GM03348 (cell line): ENCODE measurements at regions not wholly inside any gene's neighbourhood (a gene's known extent, or its start where the extent isn't known, plus 50 kb on each side); places are given as distances from the start of the nearest gene placed in this dataset.

ENCODE experiments used
- DNase-seq: peaks from one replicate; pipeline ENCODE4 v3.0.0; 2012; ENCODE audit warnings: low spot score

DNA sequence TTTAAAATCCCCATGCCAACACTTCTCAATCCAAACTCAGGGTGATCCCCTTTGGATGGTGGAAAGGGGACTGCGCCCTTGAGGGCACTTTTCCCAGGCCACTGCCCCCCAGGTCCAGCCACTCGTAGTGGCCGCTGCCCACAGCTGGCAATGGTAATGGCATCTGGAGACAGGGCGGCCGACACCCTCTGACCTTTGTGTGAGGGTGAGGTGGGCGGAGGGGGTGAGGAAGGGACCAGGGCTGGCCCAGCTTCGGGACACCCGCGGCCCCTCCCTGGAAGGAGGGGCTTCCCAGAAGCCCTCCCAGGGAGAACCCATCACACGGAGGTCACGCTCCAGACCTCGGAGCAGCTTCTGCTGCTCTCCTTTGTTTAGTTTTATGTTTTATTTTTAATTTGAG, 289.7 kb downstream of the FOXL1 start:
- no peak for DNase-seq

DNA sequence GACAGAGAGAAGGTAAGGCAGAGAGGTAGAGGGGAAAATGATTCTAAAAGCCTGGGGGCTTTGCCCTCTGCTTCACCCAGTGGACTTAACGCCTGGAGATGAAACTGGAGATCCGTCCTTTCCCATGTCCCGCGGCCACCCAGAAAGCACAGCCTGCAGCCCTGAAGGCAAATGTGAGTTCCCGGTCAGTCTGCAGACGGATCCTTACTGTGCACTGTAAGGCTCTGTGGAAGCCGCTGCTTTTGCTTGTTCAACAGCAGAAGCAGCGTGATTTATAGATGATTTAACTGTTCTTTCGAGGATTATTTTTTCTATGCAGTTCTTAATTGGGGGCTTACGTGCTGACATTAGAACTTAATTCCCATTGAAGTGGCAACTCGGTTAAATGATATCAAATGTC, 290.4 kb downstream of the FOXL1 start:
- no peak for DNase-seq

DNA sequence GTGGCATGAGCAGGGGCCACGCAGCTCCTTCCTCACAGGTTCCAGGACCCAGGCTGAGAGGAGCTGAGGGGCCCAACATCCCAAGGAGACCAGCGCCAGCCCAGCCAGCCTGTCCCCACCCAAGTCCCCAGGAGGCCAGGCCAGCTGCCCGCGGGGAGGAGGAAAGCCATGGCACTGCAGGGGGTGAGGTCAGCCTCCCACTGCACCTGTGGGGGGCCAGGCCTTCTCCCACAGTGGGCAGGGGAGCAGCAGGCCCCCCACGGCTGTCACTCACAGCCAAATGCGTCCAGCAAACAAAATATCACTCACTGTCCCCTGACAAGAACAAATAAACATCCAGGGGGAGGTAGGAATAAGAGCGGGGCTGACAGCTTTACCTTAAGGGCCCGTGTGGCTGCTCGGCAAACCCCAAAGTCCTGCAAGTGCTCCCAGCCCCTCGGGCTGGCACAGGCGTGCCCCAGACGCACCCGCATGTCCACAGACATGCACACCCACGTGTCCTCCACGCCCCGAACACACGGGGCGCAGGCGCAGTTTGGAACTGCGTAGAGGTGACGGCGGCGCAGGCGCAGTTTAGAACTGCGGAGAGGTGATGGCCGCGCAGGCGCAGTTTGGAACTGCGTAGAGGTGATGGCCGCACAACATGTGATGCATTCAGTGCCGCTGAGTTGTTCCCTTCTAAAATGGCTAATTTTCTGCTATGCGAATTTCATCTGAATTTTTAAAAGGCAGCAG, 291.1 kb downstream of the FOXL1 start:
- DNase-seq: no peak

DNA sequence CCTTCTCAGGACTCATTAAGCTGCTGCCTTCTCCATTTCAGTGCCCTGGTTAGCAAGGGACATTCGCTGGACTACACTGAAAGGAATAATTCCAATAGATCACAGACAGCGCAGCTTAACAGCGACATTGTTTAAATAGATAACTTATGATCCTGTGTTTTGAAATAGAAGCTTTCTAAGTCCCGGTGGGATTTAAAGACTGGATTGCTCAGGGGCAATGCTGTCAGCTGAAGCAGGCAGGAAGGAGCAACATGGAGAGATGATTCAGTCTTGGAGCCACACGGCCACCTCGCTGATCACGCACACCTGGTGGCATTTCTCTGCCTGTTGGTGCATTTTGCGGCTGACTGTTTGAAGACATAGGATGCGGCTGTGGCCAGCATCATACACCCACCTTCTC, 292.0 kb downstream of the FOXL1 start:
- no peak for DNase-seq

DNA sequence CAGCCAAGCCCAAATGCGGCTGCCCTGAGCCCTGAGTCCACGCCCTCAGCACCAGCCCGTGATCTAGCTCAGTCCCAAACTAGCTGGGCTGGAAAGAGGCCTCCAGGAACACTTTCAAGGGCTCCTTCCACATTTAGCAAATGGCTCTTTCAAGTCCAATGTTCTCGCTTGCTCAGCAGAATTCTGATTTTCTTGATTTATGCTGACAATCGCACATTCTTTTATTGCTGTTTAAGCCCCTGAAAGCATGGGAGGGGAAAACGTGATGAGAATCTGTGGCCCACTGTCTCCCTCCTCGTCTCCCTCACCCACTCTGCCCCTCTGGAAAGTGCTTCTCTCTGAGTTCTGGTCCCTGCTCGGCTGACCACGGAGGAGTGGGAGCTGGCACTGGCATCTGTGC, 293.8 kb downstream of the FOXL1 start:
- DNase-seq: no peak

DNA sequence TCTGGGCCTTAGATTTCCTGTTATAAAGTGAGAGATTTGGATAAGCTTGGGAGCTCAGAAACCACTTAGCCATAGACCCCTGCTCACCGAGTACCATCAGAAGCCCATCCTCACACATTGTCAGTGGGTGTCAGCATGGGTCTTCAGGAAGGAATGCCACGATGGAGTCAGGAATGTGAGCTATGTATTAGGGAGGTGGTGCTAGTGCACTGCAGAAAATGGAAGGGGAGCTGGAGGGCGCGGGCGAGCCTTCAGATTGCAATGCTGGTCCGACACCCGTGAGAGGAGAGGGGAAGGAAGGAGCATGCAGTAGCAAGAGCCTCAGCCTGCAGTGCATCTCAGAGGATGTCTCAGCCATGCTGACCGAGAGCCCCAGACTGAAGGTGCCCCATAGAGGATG, 294.5 kb downstream of the FOXL1 start:
- no peak for DNase-seq

DNA sequence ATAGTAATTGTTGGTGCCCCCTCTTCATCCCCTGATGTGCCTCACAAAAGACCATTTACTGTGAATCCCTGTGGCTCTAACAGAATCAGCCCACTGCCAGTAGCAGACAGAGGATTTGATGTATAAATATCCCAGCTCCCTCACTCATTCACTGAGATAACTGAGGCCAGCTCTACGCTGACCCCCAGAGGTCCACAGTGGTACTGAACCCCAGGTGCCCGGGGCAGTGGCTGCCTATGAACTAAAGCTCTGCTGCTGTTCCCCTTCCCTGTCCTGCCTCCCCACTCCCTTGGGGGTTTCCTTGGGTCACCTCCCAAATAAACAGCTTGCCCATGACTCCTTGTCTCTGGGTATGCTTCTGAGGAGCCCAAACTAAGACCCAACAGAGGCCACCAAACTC, 295.8 kb downstream of the FOXL1 start:
- DNase-seq: peak; percentile 68

DNA sequence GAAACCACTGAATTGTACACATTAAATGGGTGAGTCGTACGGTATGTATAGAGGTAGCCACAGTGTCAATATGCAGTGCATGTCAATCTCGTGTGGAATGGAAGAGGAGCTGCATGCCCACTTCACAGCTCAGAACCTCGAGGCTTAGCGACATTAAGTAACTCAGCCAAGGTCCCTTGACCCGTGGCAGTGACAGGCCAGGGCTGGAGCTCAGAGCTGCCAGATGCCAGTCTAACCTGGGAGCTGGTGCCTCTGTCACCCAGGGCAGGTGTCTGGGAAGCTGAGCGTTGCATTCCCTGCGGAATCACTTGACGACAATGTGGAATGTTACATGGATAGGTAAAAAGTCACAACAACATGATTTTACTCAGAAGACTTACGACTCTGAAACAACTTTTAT, 298.1 kb downstream of the FOXL1 start:
- no peak for DNase-seq

DNA sequence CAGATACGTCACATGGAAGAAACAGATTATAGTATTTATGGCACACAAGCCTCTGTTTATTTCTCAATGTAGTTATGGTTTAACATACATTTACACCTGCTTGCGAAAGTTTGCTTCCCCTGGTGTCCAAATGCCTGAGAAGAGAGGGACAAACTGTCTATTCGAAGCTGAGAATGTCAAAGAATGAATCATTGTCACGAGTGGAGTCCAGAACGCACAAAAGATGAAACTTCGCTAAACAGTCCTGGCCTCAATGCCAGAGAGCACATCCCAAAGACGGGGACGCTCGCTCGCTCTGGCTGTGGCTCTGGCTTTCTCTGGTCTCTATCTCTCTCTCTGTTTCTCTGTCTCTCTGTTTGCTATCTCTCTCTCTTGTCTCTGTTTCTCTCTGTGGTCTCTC, 298.8 kb downstream of the FOXL1 start:
- no peak for DNase-seq

DNA sequence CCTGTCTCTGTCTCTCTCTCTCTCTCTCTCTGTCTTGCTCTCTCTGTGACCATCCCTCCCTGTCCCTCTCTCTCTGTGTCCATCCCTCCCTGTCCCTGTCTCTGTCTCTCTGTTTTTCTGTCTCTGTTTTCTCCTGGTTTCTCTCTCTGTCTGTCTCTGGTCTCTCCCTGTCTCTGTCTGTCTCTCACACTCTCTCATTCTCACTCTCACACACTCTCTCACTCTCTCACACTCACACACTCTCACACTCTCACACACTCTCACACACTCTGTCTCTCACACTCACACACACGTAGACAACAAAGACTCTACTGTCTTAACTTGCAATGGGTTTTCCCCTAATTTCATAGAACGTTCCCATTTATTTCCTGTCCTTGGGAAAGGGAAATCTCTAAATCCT, 299.5 kb downstream of the FOXL1 start:
- no peak for DNase-seq

DNA sequence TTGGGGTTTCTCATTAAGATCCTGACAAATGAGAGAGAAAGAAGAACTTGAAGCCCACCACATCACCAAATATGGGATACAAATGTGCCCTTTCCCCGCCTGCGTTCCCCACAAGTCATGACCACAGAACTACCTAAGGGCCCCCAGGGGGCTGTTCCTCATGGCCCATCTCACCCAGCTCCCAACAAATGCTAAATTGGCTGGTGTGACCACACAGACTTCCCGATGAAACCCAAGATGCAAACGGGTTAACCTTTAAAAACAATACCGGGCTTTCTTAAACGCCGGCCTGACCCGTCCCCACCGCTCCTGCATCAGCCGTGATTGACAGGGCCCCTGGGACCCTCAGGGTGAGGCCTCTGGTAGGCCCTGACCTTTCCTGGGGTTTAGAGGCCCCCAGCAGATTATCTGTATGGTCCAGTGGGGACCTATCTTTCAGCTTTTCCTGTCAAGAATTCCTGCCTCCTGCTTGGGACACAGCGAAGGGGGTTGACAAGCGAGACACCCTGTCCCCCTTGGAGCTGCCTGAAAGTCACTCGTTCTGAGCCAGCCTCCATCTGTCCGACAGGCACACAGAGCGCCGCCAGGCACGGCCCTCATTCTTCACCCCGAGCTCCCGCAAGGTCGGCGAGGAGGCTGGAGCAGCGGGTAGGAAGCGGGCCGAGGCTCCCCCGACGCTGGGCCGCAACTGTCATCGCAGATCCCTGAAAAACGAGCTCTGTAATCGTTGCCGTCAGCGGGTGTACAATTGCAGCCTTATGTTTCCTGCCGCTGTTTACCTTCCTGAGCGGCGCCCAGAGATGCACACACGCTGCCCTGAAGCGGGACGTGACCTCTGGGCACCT, 300.1 kb downstream of the FOXL1 start:
- DNase-seq: no peak

DNA sequence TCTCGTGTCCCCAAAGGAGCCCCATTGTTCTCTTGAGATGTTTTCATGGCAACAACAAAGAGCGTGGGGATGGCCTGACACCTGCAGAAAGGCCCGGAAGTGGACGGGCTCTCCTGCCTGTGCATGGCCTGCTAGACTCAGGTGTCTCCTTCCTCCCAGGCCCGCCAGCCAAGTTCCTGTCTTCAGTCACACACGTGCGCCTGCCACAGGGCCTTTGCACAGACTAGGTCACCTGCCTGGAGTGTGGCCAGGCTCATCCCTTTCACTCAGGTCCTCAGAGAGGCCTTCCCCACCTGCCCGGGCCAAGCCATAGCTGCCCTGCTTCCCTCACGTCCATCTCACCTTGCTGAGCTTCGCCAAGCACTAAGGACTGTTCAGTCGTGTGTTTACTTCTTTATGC, 300.9 kb downstream of the FOXL1 start:
- DNase-seq: no peak

DNA sequence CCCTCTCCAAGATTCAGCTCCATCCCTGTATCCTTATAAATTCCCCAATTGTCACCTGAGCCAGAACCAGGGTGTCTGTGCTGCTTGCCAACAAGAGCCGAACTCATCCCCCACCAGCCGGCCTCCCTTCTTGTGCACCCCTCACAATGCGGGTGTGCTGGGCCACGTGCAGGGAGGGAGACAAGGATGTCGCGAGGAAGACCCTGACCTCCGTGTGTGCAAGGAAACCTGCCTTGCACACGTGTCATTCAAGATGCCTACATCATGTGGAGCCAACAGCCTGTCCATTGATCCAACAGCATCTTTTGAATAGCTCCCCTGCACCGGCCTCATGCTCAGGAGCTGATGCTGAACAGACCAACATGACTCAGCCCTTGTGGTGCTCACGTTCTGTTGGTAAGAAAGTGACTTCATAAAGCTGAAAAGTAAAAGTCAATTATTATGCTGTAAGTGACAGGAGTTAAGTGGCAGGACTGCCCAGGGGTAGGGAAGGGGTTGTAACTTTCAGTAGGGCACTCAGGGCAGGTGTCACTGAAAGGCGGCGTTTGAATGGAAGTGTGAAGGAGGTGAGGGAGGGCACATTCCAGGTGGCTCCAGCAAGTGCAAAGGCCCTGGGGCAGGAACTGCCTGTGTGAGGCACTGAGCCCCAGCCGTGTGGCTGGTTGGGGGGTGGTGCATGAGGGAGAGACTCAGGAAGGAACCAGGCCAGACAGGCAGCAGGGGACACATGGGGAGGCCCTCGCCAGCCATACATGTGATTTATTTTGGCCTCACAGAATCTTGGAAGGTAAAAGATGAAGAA, 302.2 kb downstream of the FOXL1 start:
- DNase-seq: no peak

DNA sequence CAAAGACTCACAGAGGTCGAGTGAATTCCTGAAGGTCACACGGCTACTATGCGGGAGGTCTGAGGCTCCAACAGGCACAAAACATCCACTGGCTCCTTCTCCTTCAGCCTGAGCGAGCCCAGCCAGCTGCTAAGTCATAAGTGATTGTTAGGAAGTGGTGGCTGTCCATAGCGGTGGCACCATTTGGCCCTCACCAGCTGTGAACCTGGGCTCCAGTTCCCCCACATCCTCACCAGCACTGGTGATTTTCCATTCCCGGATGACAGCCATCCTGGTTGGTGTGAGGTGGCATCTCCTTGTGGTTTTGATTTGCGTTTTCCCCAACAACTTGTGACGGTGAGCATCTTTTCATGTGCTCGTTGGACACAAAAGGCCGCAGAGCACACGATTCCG, 302.8 kb downstream of the FOXL1 start:
- DNase-seq: no peak

DNA sequence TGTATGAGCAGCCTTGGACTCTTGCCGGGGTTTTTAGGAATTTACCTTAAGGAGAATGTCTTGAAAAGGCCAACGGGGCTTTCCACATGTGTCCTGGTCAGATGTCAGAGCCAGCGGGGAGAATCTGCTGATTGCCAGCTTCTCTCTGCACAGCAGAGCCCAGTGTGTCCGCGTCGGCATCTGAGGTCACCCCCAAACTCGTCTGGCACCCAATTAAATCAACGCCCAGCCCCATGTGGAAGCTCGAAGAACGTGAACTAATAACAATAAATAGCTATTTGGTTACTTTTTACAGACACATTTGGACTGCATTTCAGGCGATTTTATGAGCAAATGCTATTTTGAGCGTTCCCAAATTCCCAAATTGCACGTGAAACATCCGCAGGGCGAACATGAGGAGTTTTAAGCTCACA, 303.5 kb downstream of the FOXL1 start:
- DNase-seq: no peak

DNA sequence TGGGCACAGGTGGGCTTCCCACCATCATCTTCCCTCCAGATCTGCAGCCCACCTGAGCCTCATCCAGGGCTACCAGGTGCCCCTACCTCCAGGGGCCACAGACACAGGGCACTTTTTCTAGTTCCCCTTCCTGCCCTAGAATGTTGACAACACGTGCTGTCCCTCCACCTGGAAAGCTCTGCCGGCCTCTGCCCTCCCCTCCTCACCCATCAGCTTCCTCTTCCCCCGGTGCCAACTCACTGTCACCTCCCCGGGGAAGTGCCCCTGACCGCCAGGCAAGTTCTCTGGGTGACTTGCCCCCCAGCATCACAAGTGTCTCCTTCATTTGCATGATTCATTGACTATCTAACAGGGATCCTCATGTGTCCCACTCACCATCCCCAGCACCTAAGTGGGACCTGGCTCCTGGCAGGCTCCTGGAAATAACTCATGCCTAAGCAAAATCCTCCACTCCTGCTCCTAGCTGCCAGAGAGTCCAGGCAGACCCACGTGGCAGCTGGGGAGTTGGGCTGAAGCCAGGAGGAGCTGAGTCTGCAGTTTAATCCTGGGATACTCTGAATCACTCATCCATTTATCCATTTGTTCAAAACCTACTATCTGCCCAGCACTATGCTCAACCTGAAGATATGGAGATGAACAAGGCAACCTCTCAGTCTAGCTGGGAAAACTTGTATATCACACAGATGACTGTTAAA, 304.4 kb downstream of the FOXL1 start:
- peak; percentile 73 for DNase-seq

DNA sequence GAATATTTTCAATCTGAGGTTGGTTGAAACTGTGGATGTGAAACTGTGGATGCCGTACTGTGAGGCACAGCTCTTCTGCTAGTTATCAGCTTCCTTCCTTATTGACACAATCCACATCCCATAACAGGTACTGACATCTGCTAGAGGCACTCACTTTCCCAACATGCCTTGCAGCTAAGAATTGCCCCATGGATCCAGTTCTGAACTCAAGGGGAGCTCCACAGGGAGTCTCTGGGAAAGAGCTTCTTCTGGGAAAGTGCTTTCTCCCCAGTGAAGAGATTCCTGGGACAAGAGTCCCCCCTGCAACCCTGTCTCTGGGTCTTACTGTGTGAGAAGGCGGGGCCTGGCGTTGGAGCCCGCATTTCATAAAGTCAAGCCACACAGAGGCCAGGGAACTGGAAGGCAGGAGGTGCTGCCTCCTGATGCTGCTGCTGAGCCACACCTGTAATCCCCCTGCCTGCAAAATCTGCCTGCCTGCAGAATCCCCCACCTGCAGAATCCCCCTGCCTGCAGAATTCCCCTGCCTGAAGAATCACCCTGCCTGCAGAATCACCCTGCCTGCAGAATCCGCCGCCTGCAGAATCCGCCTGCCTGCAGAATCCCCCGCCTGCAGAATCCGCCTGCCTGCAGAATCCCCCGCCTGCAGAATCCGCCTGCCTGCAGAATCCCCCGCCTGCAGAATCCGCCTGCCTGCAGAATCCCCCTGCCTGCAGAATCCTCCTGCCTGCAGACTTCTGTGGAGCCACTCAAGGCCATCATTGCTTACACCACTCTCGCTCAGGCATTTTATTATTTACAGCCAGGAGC, 305.4 kb downstream of the FOXL1 start:
- no peak for DNase-seq

DNA sequence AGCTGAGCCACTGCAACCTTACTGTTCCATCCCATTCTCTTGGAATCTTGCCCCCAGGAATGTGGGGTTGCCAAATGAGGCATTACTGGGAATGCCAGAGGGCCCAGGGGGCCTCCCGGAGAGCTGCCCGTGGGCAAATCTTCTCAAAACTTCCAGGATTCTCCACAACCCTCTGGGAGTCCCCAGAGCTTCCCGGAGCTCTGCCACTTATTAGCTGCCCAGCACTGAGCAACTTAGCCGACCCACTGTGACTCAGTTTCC, 306.0 kb downstream of the FOXL1 start:
- DNase-seq: no peak

DNA sequence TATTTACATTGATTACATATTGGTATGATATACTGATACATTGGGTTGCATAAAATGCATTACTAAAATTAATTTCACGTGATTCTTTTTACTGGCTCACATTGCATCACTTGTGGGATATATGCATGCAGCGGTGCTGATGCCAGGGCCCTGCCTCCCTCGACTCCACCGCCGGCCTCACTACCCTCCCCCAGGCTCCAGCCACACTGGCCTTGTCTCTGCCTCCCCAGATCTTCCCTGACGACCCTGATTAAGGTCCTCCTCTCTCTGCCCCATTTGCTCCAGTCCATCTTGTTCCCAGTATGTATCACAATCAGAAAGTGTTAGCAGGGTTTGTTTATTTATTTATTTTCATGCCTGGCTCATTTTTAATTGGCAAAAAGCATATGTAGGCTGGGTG, 306.8 kb downstream of the FOXL1 start:
- DNase-seq: no peak

DNA sequence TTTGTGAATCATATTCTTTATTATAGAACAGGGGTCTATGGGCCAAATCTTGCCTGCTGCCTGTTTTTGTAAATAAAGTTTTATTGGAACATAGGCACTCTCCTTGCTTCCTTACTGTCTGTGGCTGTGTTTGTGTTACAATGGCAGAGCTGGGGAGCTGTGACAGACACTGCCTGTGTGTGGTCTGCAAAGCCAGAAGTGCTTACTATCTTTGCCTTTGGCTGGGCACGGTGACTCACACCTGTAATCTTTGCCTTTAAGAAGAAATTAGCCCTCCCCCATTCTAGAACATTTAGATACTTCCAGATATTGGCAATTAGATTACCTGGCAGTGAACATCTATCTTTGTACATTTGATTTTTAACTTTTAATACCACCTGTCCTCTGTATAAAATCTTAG, 308.3 kb downstream of the FOXL1 start:
- no peak for DNase-seq

DNA sequence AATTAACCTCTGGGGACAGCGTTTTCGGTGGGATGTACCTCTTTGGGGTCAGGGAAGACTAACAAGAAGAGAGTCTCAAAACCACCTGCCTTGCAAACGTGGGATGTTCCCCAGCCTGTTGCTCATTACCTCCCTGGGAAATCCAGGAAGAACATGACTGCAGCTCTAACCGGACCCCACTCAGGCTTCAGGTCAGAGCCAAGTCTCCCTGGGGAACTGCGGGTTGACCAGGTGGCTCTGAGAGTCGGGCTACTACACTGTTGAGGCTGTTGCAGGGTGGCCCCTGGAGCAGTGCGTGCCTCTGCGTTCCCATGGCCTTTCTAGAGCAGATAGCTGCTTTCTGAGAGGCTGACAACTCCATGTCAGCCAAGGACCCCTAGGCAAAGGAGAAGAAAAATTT, 309.1 kb downstream of the FOXL1 start:
- no peak for DNase-seq
